Right lobe of liver (tissue), 6 donors: ENCODE measurements at regions not wholly inside any gene's neighbourhood (a gene's known extent, or its start where the extent isn't known, plus 50 kb on each side); places are given as distances from the start of the nearest gene placed in this dataset.

Experiments
- ATAC-seq, 4 donors: fragments of 200-7000 bp; cut with Tn5 transposase; one replicate each; pipeline ENCODE4 v1.9.1; 2020; ENCODE audit warnings: mild to moderate bottlenecking in 4 of 4, moderate library complexity in 4 of 4
- DNase-seq, 3 donors: peaks; one replicate each; pipeline ENCODE4 v3.0.0-alpha.2; 2020
- H3K27ac ChIP-seq, 3 donors: fragments of 200-600 bp; one replicate each; pipeline ENCODE4 v1.8.0; 2022
- H3K27me3 ChIP-seq, 2 donors: fragments of 200-600 bp; one replicate each; pipeline ENCODE4 v1.8.0; 2022
- H3K36me3 ChIP-seq, 4 donors: fragments of 200-600 bp; sonication (generic) in 1 of 4; one replicate each; pipeline versions ENCODE4 v1.5.1 to v1.8.0; 2017 to 2022; ENCODE audit warnings: control low read depth in 1 of 4
- H3K4me1 ChIP-seq, 4 donors: fragments of 200-600 bp; sonication (generic) in 1 of 4; one replicate each; pipeline versions ENCODE4 v1.5.1 to v1.8.0; 2017 to 2022; ENCODE audit warnings: control low read depth in 1 of 4
- H3K4me3 ChIP-seq, 3 donors: fragments of 200-600 bp; one replicate each; pipeline ENCODE4 v1.8.0; 2022
- H3K9me3 ChIP-seq, 4 donors: fragments of 200-600 bp; sonication (generic) in 1 of 4; one replicate each; pipeline versions ENCODE4 v1.5.1 to v1.8.0; 2017 to 2022; ENCODE audit warnings: control low read depth in 1 of 4
- CTCF ChIP-seq, 4 donors: fragments of 200-600 bp in 3 of 4; fragments of 450-650 bp in 1 of 4; IDR thresholded peaks; one replicate each; pipeline versions ENCODE4 v1.5.1 to v1.8.0; 2016 to 2022; ENCODE audit warnings: antibody characterized with exemption in 4 of 4, mild to moderate bottlenecking in 2 of 4
- POLR2A ChIP-seq: fragments of 450-650 bp; IDR thresholded peaks from one replicate; pipeline ENCODE4 v1.6.1; 2017; ENCODE audit warnings: antibody characterized with exemption, mild to moderate bottlenecking
- WGBS: methylation state at CpG from one replicate; pipeline ENCODE4 v1.1.6; 2018; ENCODE audit warnings: low coverage, low lambda C conversion rate; ENCODE audit not compliant: insufficient coverage; ENCODE audit errors: missing lambda C conversion rate; 5-methylcytosine and 5-hydroxymethylcytosine counted together
- intact Hi-C, 2 donors: fragments of 100-400 bp; cut with DNase I; formaldehyde crosslinking; loops; one replicate each; pipeline versions ENCODE4 v1.11.2 to v1.14.1; 2022
- donor health status: DM: no; HTN: yes; CAD: no.
- donor health status: DM: no; HTN: no; CAD: no.
- donor health status: DM: no; HTN: no; CAD: no.
- donor health status: DM: no; HTN: yes; CAD: no.
- donor health status: DM: no; HTN: yes; CAD: no.

DNA sequence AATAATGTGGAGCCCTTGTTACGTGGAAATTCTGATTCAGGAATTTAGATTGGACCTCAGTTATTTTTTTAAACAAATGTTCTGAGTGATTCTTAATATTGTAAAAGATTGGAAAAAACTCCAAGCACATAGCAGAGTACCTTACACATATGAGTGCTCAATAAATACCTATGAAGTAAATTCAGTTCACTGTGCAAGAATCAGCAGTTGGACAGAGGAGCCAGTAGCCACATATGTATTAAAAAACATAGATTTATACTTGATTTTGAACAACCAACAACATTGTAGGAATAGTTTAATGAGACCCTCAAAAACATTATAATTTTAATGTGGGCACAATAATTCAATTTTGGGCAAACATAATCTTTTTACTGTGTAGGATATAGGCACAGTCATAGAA, 109.3 kb upstream of the B3GAT2 start:
- Histone ChIP-seq H3K36me3 (no peaks in the 10 kb centered on the region), H3K27me3 (no peaks in the 10 kb centered on the region), H3K27ac (no peak overlapping the region), H3K4me3 (no peak overlapping the region), H3K4me1 (no peaks in the 10 kb centered on the region), H3K9me3 (no peaks in the 10 kb centered on the region)
- intact Hi-C loops: no loop called here
- ATAC-seq (no peak), DNase-seq (no peak)
- 77% methylated on average over 1 of the region's 1 CpG for WGBS
- TF ChIP-seq POLR2A (no peak), CTCF (IDR thresholded peaks at IDR 0.05) (no peak)

GRCh38 chr6:71067816-71068215, 111.0 kb upstream of the B3GAT2 start:
- no peak overlapping the region for H3K27ac ChIP-seq
- no peaks in the 10 kb centered on the region for H3K27me3 ChIP-seq
- H3K4me3 ChIP-seq: no peak overlapping the region
- no peaks in the 10 kb centered on the region for H3K36me3 ChIP-seq
- ATAC-seq (no peak), DNase-seq (no peak)
- WGBS: 49% methylated on average over 5 of the region's 5 CpGs
- H3K4me1 ChIP-seq: no peaks in the 10 kb centered on the region
- intact Hi-C loops: no loop called here
- H3K9me3 ChIP-seq: no peaks in the 10 kb centered on the region
- TF ChIP-seq CTCF (IDR thresholded peaks at IDR 0.05): no peak
- no peak for TF ChIP-seq POLR2A

- intact Hi-C loops: no loop called here
- 56% methylated on average over 3 of the region's 3 CpGs for WGBS
- Histone ChIP-seq H3K9me3 (no peaks in the 10 kb centered on the region), H3K27me3 (no peaks in the 10 kb centered on the region), H3K4me1 (no peaks in the 10 kb centered on the region), H3K36me3 (no peaks in the 10 kb centered on the region), H3K4me3 (no peak overlapping the region), H3K27ac (no peak overlapping the region)
- no peak for TF ChIP-seq CTCF (IDR thresholded peaks at IDR 0.05)
- no peak for TF ChIP-seq POLR2A
- DNase-seq (no peak), ATAC-seq (no peak)
Observed at GRCh38 chr6:71072508-71072907, 115.6 kb upstream of the B3GAT2 start.

- Histone ChIP-seq H3K9me3 (no peaks in the 10 kb centered on the region), H3K27me3 (no peaks in the 10 kb centered on the region), H3K4me1 (no peaks in the 10 kb centered on the region), H3K4me3 (no peak overlapping the region), H3K36me3 (no peaks in the 10 kb centered on the region), H3K27ac (no peak overlapping the region)
- TF ChIP-seq POLR2A: no peak
- no peak for TF ChIP-seq CTCF (IDR thresholded peaks at IDR 0.05)
- WGBS: 83% methylated on average over 2 of the region's 2 CpGs
- ATAC-seq (no peak), DNase-seq (no peak)
- intact Hi-C loops: no loop called here
Observed at GRCh38 chr6:71077655-71078054, 120.8 kb upstream of the B3GAT2 start.

DNA sequence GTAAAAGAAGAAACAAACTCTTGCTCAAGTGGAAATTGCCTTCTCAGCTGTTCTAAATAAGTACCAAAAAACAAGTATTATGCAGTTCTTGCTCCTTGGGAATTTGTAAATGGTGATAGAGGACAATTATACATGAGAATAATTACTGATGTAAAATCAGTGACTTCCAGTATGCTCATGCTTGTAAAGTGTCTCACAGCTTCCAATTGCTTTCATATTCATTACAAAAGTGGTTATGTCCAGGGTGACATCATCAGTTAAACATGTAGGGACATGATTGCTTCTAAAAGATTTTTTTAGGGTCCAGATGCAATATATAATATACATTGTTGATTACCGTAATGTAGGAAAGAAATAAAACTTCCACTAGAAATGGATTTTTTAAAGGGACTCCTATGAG, 122.8 kb upstream of the B3GAT2 start:
- no peak overlapping the region for H3K4me3 ChIP-seq
- DNase-seq (no peak), ATAC-seq (no peak)
- WGBS: 83% methylated on average over 1 of the region's 1 CpG
- H3K4me1 ChIP-seq: no peaks in the 10 kb centered on the region
- TF ChIP-seq CTCF (IDR thresholded peaks at IDR 0.05) (no peak), POLR2A (no peak)
- no peaks in the 10 kb centered on the region for H3K36me3 ChIP-seq
- intact Hi-C loops: no loop called here
- no peaks in the 10 kb centered on the region for H3K9me3 ChIP-seq
- no peaks in the 10 kb centered on the region for H3K27me3 ChIP-seq
- H3K27ac ChIP-seq: no peak overlapping the region
